ENCODE measurements at regions not wholly inside any gene's neighbourhood (a gene's known extent, or its start where the extent isn't known, plus 50 kb on each side); places are given as distances from the start of the nearest gene placed in this dataset.
A peak's percentile ranks its signal among the peaks of the same experiment; 100 is the strongest.
"Not testable (repeated sequence)": the region's sequence is repeated elsewhere in the genome, so short reads cannot be mapped to it uniquely, and the experiment has no call there.

DNA sequence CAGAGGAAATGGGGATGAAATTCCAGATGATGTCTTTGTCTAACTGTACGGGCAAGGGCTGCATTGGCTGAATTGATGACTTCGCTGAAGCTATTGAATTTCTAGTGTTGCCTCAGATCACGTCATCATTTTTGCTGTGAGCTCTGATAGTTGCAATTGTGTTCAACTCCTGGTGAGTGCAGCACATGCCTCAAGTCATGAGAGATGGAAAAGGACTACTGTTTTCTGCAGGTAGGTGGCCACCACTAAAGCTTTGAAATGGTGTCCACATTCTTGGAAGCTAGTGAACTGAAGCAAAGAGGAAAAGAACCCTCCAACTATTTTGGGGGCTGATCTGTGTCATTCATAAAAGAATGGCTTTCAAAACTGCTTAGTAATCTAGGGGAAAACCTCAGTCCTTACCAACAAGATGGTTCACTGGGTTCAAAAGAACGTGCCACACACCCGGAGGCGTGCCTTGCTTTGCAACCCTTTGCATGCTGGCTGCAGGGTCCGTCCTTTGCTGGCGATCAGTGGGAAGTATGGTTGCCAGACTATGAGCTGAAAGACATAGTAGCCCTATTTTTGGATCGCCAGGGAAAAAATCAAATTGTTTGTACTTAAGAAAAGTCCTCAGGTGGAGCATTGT, 88.1 kb upstream of the STOX2 start:
- no peak for DNase-seq

GRCh38 chr4:183818591-183818990, 86.5 kb upstream of the STOX2 start:
- DNase-seq: not testable (repeated sequence)

DNA sequence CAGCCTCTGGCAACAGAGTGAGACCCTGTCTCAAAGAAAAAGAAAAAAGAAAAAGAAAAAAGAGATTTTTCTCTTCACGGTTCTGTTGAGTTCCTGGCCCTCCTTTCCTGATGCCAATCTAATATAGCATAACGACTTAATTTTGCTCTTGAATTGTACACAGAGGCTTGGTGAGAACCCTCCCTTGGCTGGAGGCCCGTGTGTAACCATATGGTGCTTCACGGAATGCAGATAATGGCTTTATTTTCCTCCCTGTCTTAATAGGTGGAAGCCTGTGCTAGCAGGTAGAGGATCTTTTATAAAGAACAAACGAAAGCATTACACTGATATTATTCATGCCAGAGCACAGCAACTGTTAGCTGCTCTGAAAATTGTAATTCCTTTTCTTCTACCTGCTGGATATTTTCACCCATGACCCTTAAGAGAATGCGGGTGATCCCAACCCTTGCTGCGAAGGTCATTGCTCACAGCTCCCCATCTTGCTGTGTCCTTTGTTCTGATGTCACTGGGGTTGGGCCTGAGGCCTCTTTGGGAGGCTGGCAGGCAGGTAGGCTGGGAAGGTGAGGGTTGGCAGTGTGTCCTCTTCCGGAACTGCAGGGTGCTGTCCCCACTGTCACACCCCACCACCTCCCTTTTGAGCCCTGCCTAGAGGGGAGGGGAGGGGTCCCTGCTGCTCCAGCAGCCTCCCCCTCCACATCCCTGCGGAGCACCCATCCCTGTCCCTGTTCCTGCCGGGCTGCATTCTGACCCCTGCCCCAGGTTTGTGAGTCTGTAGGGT, 83.8 kb upstream of the STOX2 start:
- DNase-seq: no peak

GRCh38 chr4:183823434-183823833, 81.7 kb upstream of the STOX2 start:
- DNase-seq: no peak

GRCh38 chr4:183825346-183825745, 79.8 kb upstream of the STOX2 start:
- no peak for DNase-seq

- DNase-seq: no peak
Observed at GRCh38 chr4:183826461-183826860, 78.6 kb upstream of the STOX2 start.

- peak; percentile 49 for DNase-seq
Observed at GRCh38 chr4:183828125-183828524, 77.0 kb upstream of the STOX2 start.

- no peak for DNase-seq
Observed at GRCh38 chr4:183828839-183829238, 76.3 kb upstream of the STOX2 start.

GRCh38 chr4:183830438-183830985, 74.6 kb upstream of the STOX2 start:
- peak; percentile 81 for DNase-seq

DNA sequence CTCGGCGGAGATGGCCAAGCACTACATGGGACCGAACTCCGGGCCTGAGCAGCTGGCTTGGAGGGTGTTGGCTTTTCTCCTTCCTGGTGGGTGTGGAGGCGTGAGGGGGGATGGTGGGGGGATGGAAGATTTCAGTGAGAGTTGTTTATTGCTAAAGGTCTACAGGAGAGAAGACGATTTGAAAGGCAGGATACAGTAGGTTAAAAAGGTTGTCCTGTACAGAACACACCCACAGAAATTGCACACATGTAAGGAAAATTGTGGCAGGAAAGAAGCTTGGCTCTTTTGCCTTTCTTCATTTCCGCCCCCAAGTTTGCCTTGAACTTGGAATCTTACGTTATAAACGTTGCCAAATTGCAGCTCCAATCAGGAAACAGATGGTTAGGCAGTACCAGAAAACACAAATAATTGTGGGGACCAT, 74.1 kb upstream of the STOX2 start:
- DNase-seq: no peak

- peak; percentile 55 for DNase-seq
Observed at GRCh38 chr4:183831683-183832082, 73.4 kb upstream of the STOX2 start.

DNA sequence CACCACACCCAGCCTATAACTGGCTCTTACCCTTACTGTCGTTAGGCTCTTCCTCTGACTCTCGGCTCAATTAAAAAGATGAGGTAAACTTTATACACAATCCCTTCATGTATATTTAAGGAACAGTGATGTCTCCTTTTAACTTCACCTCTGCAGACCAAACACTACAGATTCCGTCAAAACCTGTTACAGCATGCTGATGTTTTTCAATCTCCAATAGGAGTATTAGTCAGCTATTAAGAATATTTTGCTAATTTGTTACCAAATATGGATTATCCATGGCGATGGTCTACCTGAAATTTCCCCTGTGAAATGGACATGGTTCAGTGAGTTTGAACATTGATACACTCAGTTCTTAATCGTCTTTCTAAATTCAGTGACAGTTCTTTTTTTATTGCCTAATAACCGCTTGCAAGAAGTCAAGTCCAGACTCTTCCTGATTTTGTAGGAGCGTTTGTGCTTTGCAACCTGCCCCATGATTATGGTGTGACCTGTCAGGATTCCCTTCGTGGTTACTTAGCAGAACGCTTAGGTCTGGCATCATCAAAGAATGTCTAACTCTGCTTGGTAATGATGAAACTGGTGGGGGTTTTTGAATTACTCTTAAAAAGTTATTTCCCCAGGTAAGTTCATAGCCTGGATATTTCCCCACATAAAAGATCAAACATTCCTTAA, 72.2 kb upstream of the STOX2 start:
- peak; percentile 71 for DNase-seq

DNA sequence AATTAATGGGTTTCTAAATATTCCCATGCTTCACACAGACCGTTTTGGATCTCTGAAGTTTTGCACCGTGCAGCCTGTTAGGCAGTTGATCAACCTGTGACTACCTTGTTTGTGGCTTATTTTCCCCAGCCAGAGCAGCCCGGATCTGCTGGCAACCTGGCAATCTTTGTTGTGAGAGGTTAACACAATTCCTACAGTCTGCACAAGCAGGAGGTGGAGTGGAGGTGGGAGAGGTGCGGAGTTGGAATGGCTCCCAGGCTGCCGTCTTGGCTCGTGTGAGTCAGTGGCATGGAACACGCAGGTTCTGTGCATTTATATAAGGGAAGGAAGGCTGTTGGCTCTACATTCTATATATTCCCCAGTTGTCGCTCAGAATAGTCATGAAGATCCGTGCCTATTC, 70.9 kb upstream of the STOX2 start:
- DNase-seq: no peak

DNA sequence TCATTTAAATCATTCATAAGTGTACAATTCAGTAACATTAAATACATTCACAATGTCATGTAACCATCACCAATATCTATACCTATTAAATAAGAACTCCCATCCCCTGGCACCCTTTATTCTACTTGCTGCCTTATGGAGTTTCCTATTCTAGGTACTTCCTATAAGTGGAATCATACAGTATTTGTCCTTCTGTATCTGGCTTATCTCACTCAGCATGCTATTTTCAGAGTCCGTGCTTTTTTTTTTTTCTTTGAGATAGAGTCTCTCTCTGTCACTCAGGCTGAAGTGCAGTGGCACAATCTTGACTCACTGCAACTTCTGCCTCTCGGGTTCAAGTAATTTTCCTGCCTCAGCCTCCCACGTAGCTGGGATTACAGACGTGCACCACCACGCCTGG, 67.9 kb upstream of the STOX2 start:
- DNase-seq: no peak

GRCh38 chr4:183838987-183839712, 66.0 kb upstream of the STOX2 start:
- DNase-seq: peak; percentile 16

GRCh38 chr4:183840311-183840710, 64.8 kb upstream of the STOX2 start:
- peak; percentile 84 for DNase-seq

DNA sequence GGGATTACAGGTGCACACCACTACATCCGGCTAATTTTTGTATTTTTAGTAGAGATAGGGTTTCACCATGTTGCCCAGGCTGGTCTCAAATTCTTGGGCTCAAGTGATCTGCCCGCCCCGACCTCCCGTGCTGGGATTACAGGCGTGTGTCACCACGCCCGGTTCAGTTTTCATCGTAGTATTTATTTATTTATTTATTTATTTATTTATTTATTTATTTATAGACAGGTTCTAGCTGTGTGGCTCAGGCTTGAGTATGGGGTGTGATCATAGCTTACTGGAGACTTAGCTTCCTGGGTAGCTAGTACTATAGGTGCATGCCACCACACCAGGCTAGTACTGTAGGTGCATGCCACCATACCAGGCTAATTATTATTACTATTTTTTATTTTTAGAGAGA, 64.1 kb upstream of the STOX2 start:
- no peak for DNase-seq

GRCh38 chr4:183842129-183842528, 63.0 kb upstream of the STOX2 start:
- DNase-seq: no peak

DNA sequence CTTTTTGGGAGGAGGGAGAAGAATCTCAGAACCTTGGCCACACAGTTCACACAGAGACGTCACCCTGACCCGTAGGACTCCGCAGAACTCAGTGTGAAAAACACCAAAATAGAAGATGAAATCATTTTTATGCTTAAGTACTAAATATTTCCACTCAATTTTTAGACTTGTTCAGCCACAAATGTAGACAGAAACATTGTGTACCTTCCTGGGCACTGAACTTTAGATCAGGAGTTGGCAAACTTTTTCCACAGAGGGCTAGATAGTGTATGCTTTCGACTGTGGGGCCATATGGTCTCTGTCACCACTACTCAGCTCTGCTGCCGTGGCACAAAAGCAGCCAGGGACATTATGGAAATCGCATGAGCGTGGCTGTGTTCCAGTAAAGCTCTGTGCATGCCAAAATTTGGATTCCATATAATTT, 61.8 kb upstream of the STOX2 start:
- no peak for DNase-seq

DNA sequence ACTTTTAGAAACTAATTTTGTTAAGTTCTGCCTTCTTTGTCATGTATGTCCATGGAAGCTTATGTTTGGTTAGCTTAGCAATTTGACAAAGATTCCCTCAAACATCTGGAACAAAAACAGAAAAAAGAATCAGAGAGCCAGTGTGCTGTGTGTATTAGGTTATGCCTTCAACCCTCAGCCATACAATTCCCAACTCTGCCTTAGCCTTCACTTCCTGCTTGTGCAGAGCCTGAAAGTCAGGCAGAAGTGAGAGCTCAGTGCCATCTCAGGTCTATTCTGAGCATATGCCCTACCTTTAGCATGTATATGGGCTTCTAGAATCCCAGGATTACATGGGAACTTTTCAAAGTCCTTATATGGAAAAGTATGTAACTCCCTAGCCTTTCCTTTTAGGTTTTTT, 58.2 kb upstream of the STOX2 start:
- DNase-seq: no peak

DNA sequence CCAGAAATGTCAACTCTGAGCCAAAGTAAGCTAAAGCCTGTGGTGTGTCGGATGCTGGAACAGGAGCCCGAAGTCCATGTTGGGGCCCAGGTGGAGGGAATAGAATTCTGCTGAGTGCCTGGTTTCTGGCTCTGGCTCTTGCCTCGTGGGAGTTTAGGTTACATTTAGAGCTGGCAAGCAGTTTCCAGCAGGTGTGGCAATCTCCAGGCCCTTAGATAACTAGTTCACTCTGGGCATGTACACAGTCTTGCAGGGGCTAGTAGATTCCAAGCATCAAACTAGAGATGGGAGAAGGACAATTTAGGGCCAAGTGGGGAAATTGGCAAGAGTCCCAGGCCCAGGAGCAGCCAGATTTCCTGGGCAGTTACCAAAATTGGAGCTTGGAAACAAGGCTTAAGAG, 56.3 kb upstream of the STOX2 start:
- no peak for DNase-seq

DNA sequence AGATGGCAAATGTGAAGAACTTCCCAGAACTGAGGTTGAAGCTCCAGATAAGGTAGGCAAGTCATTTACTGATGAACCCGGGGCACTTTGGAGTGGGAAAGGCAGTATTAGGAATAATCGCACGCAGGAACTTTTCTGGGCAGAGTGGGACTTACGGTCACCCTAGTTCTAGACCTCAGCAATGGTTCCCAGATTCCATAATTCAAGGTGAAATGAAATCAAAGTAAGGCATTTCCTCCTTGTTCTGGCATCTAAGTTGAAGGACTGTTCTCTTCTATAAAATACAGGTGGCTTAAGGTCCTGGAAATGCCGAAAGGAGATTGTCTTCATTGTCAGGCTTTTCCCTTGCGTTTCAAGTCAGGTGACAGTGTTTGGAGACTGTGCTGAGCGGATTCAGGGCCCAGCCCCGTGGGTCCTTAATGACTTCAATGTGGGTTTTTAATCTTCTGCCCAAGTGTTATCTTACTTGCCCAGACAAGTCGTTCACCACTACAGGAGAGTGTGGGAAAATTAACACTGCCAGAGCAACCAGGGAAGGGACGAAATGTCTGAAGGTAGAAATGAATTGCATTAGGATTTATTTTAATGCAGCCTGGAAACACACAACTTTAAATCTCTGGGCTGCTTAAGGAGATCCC, 52.1 kb upstream of the STOX2 start:
- DNase-seq: no peak

- no peak for DNase-seq
Observed at GRCh38 chr4:183853548-183853940, 51.6 kb upstream of the STOX2 start.
